Liver (tissue), 8 donors: ENCODE measurements at regions not wholly inside any gene's neighbourhood (a gene's known extent, or its start where the extent isn't known, plus 50 kb on each side); places are given as distances from the start of the nearest gene placed in this dataset.
A peak's percentile ranks its signal among the peaks of the same experiment; 100 is the strongest.

ENCODE experiments used
- DNase-seq: peaks from one replicate; pipeline ENCODE4 v3.0.0-alpha.2; 2017; ENCODE audit warnings: low spot score
- H3K27ac ChIP-seq, 2 donors: one replicate each; pipeline ENCODE4 v1.7.0; 2013; ENCODE audit warnings: inconsistent platforms in 2 of 2, low read length in 2 of 2, control low read depth in 1 of 2, low read depth in 1 of 2, mild to moderate bottlenecking in 1 of 2
- H3K27me3 ChIP-seq, 4 donors: one replicate each; pipeline versions ENCODE4 v1.6.1 to v1.7.0; 2013; ENCODE audit warnings: low read length in 3 of 4, inconsistent platforms in 1 of 4, mild to moderate bottlenecking in 1 of 4, moderate library complexity in 1 of 4; ENCODE audit not compliant: control insufficient read depth in 4 of 4, insufficient read depth in 4 of 4
- H3K36me3 ChIP-seq, 4 donors: one replicate each; pipeline versions ENCODE4 v1.6.1 to v1.7.0; 2013; ENCODE audit warnings: low read length in 3 of 4, mild to moderate bottlenecking in 3 of 4, low read depth in 1 of 4, moderate library complexity in 1 of 4; ENCODE audit not compliant: control insufficient read depth in 4 of 4, insufficient read depth in 3 of 4
- H3K4me1 ChIP-seq, 4 donors: one replicate each; pipeline versions ENCODE4 v1.6.1 to v1.7.0; 2013; ENCODE audit warnings: low read length in 3 of 4, mild to moderate bottlenecking in 3 of 4, moderate library complexity in 1 of 4; ENCODE audit not compliant: control insufficient read depth in 4 of 4, insufficient read depth in 4 of 4
- H3K4me3 ChIP-seq, 3 donors: one replicate each; pipeline versions ENCODE4 v1.6.1 to v1.7.0; 2013; ENCODE audit warnings: low read length in 3 of 3, control low read depth in 1 of 3, low read depth in 1 of 3, mild to moderate bottlenecking in 1 of 3
- H3K9ac ChIP-seq, 2 donors: one replicate each; pipeline ENCODE4 v1.7.0; 2013; ENCODE audit warnings: low read length in 2 of 2, mild to moderate bottlenecking in 2 of 2, moderate library complexity in 2 of 2, control low read depth in 1 of 2, low read depth in 1 of 2
- H3K9me3 ChIP-seq, 4 donors: one replicate each; pipeline versions ENCODE4 v1.6.1 to v1.7.0; 2013; ENCODE audit warnings: low read length in 3 of 4; ENCODE audit not compliant: control insufficient read depth in 4 of 4
- ATF3 ChIP-seq: IDR thresholded peaks from 2 replicates; pipeline ENCODE4 v1.6.1; 2016; ENCODE audit warnings: antibody characterized with exemption
- CTCF ChIP-seq: fragments of 150-350 bp; IDR thresholded peaks from 2 replicates; pipeline ENCODE4 v1.5.1; 2017; ENCODE audit warnings: improper control_type of control experiment, low read depth, low read length; ENCODE audit not compliant: missing input control
- EGR1 ChIP-seq, 2 donors: IDR thresholded peaks; 2 replicates each; pipeline ENCODE4 v1.6.1; 2016 to 2018; ENCODE audit warnings: antibody characterized with exemption in 2 of 2, low read depth in 2 of 2
- FOXA1 ChIP-seq: IDR thresholded peaks from 2 replicates; pipeline ENCODE4 v1.6.1; 2016; ENCODE audit warnings: antibody characterized with exemption
- FOXA2 ChIP-seq: IDR thresholded peaks from 2 replicates; pipeline ENCODE4 v1.6.1; 2016; ENCODE audit warnings: antibody characterized with exemption
- HNF4A ChIP-seq, 2 donors: conservative IDR thresholded peaks; 2 replicates each; pipeline ENCODE4 v1.6.1; 2016; ENCODE audit warnings: antibody characterized with exemption in 2 of 2, mild to moderate bottlenecking in 2 of 2
- HNF4G ChIP-seq: IDR thresholded peaks from 2 replicates; pipeline ENCODE4 v1.6.1; 2016; ENCODE audit warnings: antibody characterized with exemption
- MAX ChIP-seq: IDR thresholded peaks from 2 replicates; pipeline ENCODE4 v1.6.1; 2016; ENCODE audit warnings: antibody characterized with exemption
- NR2F2 ChIP-seq: IDR thresholded peaks from 2 replicates; pipeline ENCODE4 v1.6.1; 2016; ENCODE audit warnings: antibody characterized with exemption
- REST ChIP-seq: IDR thresholded peaks from 2 replicates; pipeline ENCODE4 v1.6.1; 2016; ENCODE audit warnings: antibody characterized with exemption, mild to moderate bottlenecking
- RXRA ChIP-seq, 2 donors: IDR thresholded peaks; 2 replicates each; pipeline ENCODE4 v1.6.1; 2017 to 2018; ENCODE audit warnings: antibody characterized with exemption in 2 of 2, mild to moderate bottlenecking in 1 of 2
- TAF1 ChIP-seq: conservative IDR thresholded peaks from 2 replicates; pipeline ENCODE4 v1.6.1; 2016; ENCODE audit warnings: antibody characterized with exemption, mild to moderate bottlenecking
- YY1 ChIP-seq: IDR thresholded peaks from 2 replicates; pipeline ENCODE4 v1.6.1; 2016; ENCODE audit warnings: antibody characterized with exemption, mild to moderate bottlenecking
- ZBTB33 ChIP-seq: IDR thresholded peaks from 2 replicates; pipeline ENCODE4 v1.6.1; 2016; ENCODE audit warnings: antibody characterized with exemption
- WGBS: extraction: QIAGEN DNeasy Blood & Tissue Kit; methylation state at CpG from one replicate; pipeline ENCODE4 v1.1.7; 2013; 5-methylcytosine and 5-hydroxymethylcytosine counted together
- donor health status: healthy.
- donor health status: healthy.
- donor health status: healthy.
- donor health status: healthy.
- donor health status: healthy.

GRCh38 chr16:65991149-65991701 lies 375.3 kb upstream of the CDH5 start (continued):
- TF ChIP-seq REST (no peak), CTCF (no peak), ATF3 (no peak), EGR1 (IDR thresholded peaks at IDR 0.05; ENCODE audit: low read depth in 2 of 2) (no peak), TAF1 (no peak)

GRCh38 chr16:65989861-65990604 lies 376.5 kb upstream of the CDH5 start:
- WGBS: 63% methylated on average over 5 of the region's 5 CpGs
- Histone ChIP-seq H3K4me1 (peaks cover 6 to 16% (median 11%) of the 10 kb centered on the region in 4 donors), H3K9me3 (no peaks in the 10 kb centered on the region), H3K36me3 (no peaks in the 10 kb centered on the region), H3K9ac (no peak overlapping the region), H3K4me3 (no peak overlapping the region), H3K27ac (no peak overlapping the region), H3K27me3 (no peaks in the 10 kb centered on the region)
- DNase-seq: no peak
- no peak for TF ChIP-seq TAF1
- TF ChIP-seq YY1: no peak
- no peak for TF ChIP-seq FOXA2
- TF ChIP-seq ATF3: no peak
- TF ChIP-seq MAX: no peak
- TF ChIP-seq HNF4G: peak; percentile 6
- peak; percentile 63 to 87 for TF ChIP-seq HNF4A (conservative IDR thresholded peaks at IDR 0.05)
- no peak for TF ChIP-seq REST
- TF ChIP-seq RXRA (IDR thresholded peaks at IDR 0.05): peak in 1 of 2 donors; percentile 80
- no peak for TF ChIP-seq FOXA1
- TF ChIP-seq ZBTB33: peak; percentile 23
- no peak for TF ChIP-seq CTCF
- peak; percentile 38 for TF ChIP-seq NR2F2
